GM12875 (cell line): ENCODE measurements at regions not wholly inside any gene's neighbourhood (a gene's known extent, or its start where the extent isn't known, plus 50 kb on each side); places are given as distances from the start of the nearest gene placed in this dataset.

Source experiments
- H3K4me3 ChIP-seq: one replicate; pipeline ENCODE4 v1.5.1; 2011; ENCODE audit warnings: low read depth, low read length, control low read depth
- TF ChIP-seq, protein P1 (sequence below): IDR thresholded peaks from 2 replicates; pipeline ENCODE4 v1.5.1; 2011; ENCODE audit warnings: low read depth, mild to moderate bottlenecking, control low read depth, inconsistent platforms, low read length, moderate library complexity, borderline replicate concordance; ENCODE audit not compliant: insufficient read depth

DNA sequence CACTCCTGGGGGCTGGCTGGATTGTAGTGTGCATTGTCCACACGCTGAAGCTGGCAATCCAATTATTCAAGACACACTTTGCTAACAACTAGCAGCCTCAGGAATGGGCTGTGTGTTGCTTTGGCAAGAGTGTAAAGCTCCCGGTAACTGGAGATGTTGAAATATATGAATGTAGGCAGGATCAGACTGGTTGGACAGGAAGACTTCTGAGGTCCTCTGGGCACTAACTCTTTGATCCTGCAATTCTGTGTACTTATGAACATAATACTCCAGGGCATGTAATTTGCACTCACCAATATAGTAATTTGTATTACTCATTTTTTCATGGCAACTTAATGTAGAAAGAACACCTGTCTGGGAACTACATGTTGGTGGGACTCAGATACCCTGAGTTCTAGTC is 106.7 kb upstream of the SLC28A3 start:
- no peak overlapping the region for H3K4me3 ChIP-seq
- TF ChIP-seq, protein P1, sequence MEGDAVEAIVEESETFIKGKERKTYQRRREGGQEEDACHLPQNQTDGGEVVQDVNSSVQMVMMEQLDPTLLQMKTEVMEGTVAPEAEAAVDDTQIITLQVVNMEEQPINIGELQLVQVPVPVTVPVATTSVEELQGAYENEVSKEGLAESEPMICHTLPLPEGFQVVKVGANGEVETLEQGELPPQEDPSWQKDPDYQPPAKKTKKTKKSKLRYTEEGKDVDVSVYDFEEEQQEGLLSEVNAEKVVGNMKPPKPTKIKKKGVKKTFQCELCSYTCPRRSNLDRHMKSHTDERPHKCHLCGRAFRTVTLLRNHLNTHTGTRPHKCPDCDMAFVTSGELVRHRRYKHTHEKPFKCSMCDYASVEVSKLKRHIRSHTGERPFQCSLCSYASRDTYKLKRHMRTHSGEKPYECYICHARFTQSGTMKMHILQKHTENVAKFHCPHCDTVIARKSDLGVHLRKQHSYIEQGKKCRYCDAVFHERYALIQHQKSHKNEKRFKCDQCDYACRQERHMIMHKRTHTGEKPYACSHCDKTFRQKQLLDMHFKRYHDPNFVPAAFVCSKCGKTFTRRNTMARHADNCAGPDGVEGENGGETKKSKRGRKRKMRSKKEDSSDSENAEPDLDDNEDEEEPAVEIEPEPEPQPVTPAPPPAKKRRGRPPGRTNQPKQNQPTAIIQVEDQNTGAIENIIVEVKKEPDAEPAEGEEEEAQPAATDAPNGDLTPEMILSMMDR: no peak

DNA sequence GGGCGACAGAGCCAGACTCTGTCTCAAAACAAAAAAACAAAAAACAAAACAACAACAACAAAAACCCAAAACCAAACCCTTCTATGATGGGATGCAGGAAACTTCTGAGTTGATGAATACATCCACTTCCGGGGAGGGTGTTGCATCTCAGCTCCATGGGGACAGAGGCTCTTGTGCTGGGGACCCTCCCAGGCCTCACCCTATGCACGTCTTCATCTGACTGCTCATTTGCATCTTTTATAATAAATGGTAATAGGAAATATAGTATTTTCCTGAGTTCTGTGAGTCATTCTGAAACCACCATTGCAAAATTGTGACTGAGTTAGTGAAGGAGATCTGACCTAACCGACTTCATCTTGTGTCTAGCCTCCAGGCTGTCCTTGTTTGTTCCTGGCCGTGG is 109.5 kb upstream of the SLC28A3 start:
- TF ChIP-seq, protein P1: no peak

DNA sequence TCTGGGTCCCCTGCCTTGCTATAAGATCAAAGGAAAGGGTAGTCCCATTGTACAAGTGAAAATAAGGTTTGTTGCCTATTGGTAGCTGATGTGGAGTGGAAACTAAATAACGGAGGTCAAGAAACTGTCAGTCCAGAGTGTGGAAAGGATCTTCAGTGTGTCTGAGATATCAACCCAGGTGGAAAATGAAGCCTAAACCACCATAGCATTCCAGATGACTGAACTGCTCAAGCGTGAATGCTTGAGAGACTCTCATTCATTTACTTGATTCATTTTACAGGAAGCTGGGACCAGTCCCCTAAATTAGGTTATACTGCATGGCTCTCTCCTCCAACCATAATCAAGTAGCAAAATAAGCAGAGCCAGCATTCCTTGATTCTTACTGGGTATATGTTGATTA is 116.0 kb upstream of the SLC28A3 start:
- no peak overlapping the region for H3K4me3 ChIP-seq
- TF ChIP-seq, protein P1: no peak

More for the DNA sequence above, 109.5 kb upstream of the SLC28A3 start:
- no peak overlapping the region for H3K4me3 ChIP-seq

DNA sequence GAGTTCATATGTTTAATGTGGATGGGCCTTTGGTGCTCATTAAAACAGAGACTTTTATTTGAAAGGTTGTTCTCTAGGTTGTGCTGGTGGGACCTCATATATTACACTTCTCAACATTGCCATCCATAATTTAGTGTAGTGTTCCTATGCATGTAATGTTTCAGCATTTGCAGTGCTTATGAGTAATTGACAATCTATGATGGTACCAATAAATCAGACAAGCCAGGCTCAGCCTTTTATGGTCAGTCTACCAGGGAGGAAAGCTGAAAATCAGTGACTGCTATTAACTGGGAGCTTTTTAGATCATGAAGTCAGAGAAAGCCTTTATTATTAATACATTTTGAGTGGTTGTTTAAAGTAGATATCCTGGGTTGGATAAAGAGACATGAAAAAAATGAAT is 120.1 kb upstream of the SLC28A3 start:
- TF ChIP-seq, protein P1: no peak

DNA sequence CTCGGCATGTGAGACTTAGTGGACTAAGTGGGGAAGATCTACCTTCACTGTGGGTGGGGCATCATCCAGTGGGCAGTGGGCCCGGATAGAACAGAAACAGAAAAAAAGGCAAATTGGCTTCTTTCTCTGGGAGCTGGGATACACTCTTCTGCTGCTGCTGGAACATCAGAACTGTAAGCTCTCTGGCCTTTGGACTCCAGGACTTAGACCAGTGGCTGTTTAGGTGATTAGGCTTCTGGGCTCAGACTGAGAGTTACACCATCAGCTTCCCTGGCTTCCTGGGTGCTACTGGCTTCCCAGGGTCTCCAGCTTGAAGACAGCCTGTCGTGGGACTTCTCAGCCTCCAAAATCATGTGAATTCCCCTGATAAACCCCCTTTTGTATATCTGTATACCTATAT is 122.7 kb upstream of the SLC28A3 start:
- TF ChIP-seq, protein P1: no peak
- H3K4me3 ChIP-seq: no peak overlapping the region

More for the DNA sequence above, 120.1 kb upstream of the SLC28A3 start:
- no peak overlapping the region for H3K4me3 ChIP-seq

DNA sequence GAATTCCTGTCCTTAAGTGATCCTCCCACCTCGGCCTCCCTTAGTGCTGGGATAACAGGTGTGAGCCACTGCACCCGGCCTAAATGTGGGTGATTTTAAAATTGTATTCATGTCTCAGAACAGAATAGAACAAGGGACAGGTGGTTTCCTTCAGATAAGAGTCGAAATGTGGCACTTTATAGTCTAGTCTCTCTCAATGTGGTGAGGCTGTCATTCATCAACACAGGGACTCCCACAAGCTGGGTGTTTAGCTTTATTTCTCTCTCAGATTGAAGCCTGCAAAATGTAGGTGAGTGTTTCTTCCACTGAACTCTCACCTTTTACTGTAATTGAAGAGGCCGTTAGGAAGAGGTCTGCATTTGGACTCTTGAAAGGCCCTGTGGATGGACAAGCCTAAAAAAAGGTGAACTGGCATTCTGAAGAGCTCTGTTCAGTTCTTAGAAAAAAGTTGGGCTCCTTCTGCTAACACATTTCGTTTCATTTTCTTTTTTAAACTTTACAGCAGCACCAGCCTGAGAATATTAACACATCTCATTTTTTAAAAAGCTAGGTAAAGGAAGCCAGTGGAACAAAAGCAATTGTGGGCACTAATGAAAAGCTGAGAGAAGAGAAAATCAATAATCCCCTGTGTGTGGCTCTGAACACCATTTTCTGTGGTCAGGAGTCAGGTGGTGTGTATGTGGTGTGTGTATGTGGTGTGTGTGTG is 126.2 kb upstream of the SLC28A3 start:
- TF ChIP-seq, protein P1: no peak
- no peak overlapping the region for H3K4me3 ChIP-seq

DNA sequence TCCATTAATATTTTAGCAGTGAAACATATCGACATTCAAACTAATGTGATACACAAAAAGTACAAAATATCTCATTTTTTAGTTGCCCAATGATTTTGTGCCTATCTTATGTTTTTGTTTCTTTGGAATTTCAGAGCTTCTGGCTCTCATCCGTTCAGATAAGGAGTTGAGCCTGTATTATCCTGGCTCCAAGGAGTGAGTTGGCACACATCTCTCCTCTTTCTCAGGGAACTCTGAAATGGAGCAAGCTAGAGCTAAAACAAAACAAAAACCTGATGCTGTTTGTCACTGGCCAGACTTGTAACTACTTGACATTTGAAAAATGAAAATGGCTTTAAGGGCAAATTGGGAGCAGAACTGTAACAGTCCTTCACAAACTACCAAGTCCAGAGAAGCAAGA is 131.3 kb upstream of the SLC28A3 start:
- TF ChIP-seq, protein P1: no peak
- H3K4me3 ChIP-seq: no peak overlapping the region
